ENCODE measurements at regions not wholly inside any gene's neighbourhood (a gene's known extent, or its start where the extent isn't known, plus 50 kb on each side); places are given as distances from the start of the nearest gene placed in this dataset.

GRCh38 chr18:67354692-67355091 lies 161.8 kb downstream of the DSEL start:
- Histone ChIP-seq H2BK12ac (ENCODE audit: low read depth, low read length) (no peak overlapping the region), H4K8ac (ENCODE audit: extremely low read depth, insufficient read depth, low read length) (no peak overlapping the region), H3K18ac (ENCODE audit: extremely low read depth, low read length) (no peak overlapping the region), H2BK5ac (ENCODE audit: low read depth, low read length) (no peak overlapping the region), H3K4me3 (ENCODE audit: extremely low read depth in 1 of 4, insufficient read depth in 2 of 4, low read depth in 3 of 4, low read length in 4 of 4) (no peak overlapping the region), H3K9me3 (ENCODE audit: insufficient read depth in 2 of 2, low read depth in 1 of 2, low read length in 1 of 2) (no peaks in the 10 kb centered on the region), H3K14ac (ENCODE audit: insufficient read length) (no peak overlapping the region), H3K23me2 (ENCODE audit: low read depth, low read length) (no peaks in the 10 kb centered on the region), H2BK15ac (ENCODE audit: low read length) (no peak overlapping the region), H3K79me1 (ENCODE audit: low read depth, low read length) (no peaks in the 10 kb centered on the region), H3K23ac (ENCODE audit: insufficient read length) (no peak overlapping the region), H3K4me2 (ENCODE audit: insufficient read depth in 1 of 2, low read depth in 2 of 2, low read length in 2 of 2) (no peak overlapping the region), H2BK20ac (ENCODE audit: low read length) (no peak overlapping the region), H2BK120ac (replicated peaks; ENCODE audit: low read depth, low read length) (no peak overlapping the region), H4K91ac (replicated peaks; ENCODE audit: insufficient read length, low read length) (no peak overlapping the region), H3K9ac (replicated peaks in 1 of 4; ENCODE audit: extremely low read depth in 1 of 4, low read depth in 3 of 4, low read length in 3 of 4) (no peak overlapping the region), H4K20me1 (replicated peaks in 1 of 2; ENCODE audit: control insufficient read depth in 1 of 2, insufficient read depth in 2 of 2, low read length in 2 of 2) (no peaks in the 10 kb centered on the region), H2AK5ac (ENCODE audit: low read depth, low read length) (no peak overlapping the region), H3K4me1 (replicated peaks in 1 of 4; ENCODE audit: control insufficient read depth in 3 of 4, insufficient read depth in 4 of 4, low read length in 3 of 4) (no peaks in the 10 kb centered on the region), H2AFZ (ENCODE audit: low read length) (no peak overlapping the region), H3K56ac (replicated peaks; ENCODE audit: insufficient read length, low read depth, low read length) (no peak overlapping the region), H3K36me3 (ENCODE audit: control insufficient read depth in 2 of 4, insufficient read depth in 4 of 4, low read length in 3 of 4) (no peaks in the 10 kb centered on the region), H3K79me2 (ENCODE audit: control insufficient read depth in 1 of 2, insufficient read depth in 2 of 2, low read length in 2 of 2) (no peaks in the 10 kb centered on the region), H3K27ac (ENCODE audit: low read depth, low read length) (no peak overlapping the region), H3K27me3 (replicated peaks in 1 of 4; ENCODE audit: control insufficient read depth in 3 of 4, extremely low read depth in 1 of 4, insufficient read depth in 3 of 4, low read length in 3 of 4) (no peaks in the 10 kb centered on the region), H4K5ac (ENCODE audit: insufficient read length, low read depth, low read length) (no peak overlapping the region), H3K4ac (replicated peaks; ENCODE audit: insufficient read length, low read depth, low read length) (no peak overlapping the region)
- CTCF ChIA-PET (ENCODE audit: partially characterized antibody), result no interaction called here
- WGBS, 2 experiments (ENCODE audit: extremely low coverage in 1 of 2, insufficient coverage in 1 of 2, insufficient read length in 1 of 2, insufficient replicate concordance in 2 of 2, low coverage in 1 of 2, low lambda C conversion rate in 2 of 2, missing lambda C conversion rate in 1 of 2), result 91% methylated on average over 4 of the region's 4 CpGs; no CpG with 5 or more reads in 1 of the 2 experiments
- POLR2A ChIA-PET (ENCODE audit: partially characterized antibody), result no interaction called here
- FAIRE-seq (no peak), DNase-seq (ENCODE audit: low read depth in 1 of 2, low spot score in 2 of 2) (no peak)
- TF ChIP-seq SIRT6 (IDR thresholded peaks at IDR 0.05; ENCODE audit: low read length), result no peak
- TF ChIP-seq RBBP5 (IDR thresholded peaks at IDR 0.05; ENCODE audit: borderline replicate concordance, low read depth, low read length), result no peak
- no peak for TF ChIP-seq EGR1 (IDR thresholded peaks at IDR 0.05; ENCODE audit: borderline replicate concordance, low read depth, low read length)
- TF ChIP-seq SRF (IDR thresholded peaks at IDR 0.05; ENCODE audit: low read depth, low read length), result no peak
- no peak for TF ChIP-seq NANOG (IDR thresholded peaks at IDR 0.05; ENCODE audit: insufficient read depth, low read depth, low read length, poor library complexity, severe bottlenecking)
- TF ChIP-seq KDM1A (IDR thresholded peaks at IDR 0.05; ENCODE audit: borderline replicate concordance, low read length), result no peak
- no peak for TF ChIP-seq SIX5 (IDR thresholded peaks at IDR 0.05; ENCODE audit: low read depth, low read length)
- no peak for TF ChIP-seq BRCA1 (IDR thresholded peaks at IDR 0.05; ENCODE audit: low read depth, low read length)
- TF ChIP-seq USF2 (IDR thresholded peaks at IDR 0.05; ENCODE audit: low read length), result no peak
- no peak for TF ChIP-seq TAF7 (optimal IDR thresholded peaks at IDR 0.05; ENCODE audit: borderline replicate concordance, low read depth, low read length)
- TF ChIP-seq E2F6 (IDR thresholded peaks at IDR 0.05), result no peak
- no peak for TF ChIP-seq SP4 (IDR thresholded peaks at IDR 0.05; ENCODE audit: low read length)
- TF ChIP-seq PHF8 (conservative IDR thresholded peaks at IDR 0.05; ENCODE audit: low read depth, low read length), result no peak
- no peak for TF ChIP-seq EZH2 (IDR thresholded peaks at IDR 0.05; ENCODE audit: low read depth, low read length, severe bottlenecking)

Data from H1 (cell line).